ENCODE measurements at regions not wholly inside any gene's neighbourhood (a gene's known extent, or its start where the extent isn't known, plus 50 kb on each side); places are given as distances from the start of the nearest gene placed in this dataset.

GRCh38 chr20:40542065-40542464, 147.0 kb downstream of the MAFB start:
- Mint-ChIP-seq H3K4me1 (ENCODE audit: low read depth) (no peaks in the 10 kb centered on the region), H3K9me3 (no peaks in the 10 kb centered on the region), H3K36me3 (ENCODE audit: low read depth) (no peaks in the 10 kb centered on the region), H3K27me3 (peaks cover 2% of the 10 kb centered on the region), H3K4me3 (no peak overlapping the region), H3K27ac (no peak overlapping the region)
- no peak for DNase-seq

- Mint-ChIP-seq H3K36me3 (ENCODE audit: low read depth) (no peaks in the 10 kb centered on the region), H3K27me3 (peaks cover 5% of the 10 kb centered on the region), H3K27ac (no peak overlapping the region), H3K4me3 (no peak overlapping the region), H3K9me3 (no peaks in the 10 kb centered on the region), H3K4me1 (ENCODE audit: low read depth) (no peaks in the 10 kb centered on the region)
- DNase-seq = no peak
Measured at GRCh38 chr20:40540166-40540565, 148.9 kb downstream of the MAFB start.

GRCh38 chr20:40538131-40538530, 150.9 kb downstream of the MAFB start:
- no peak for DNase-seq
- H3K27me3 Mint-ChIP-seq = peaks cover 3% of the 10 kb centered on the region
- no peaks in the 10 kb centered on the region for H3K4me1 Mint-ChIP-seq (ENCODE audit: low read depth)
- H3K36me3 Mint-ChIP-seq (ENCODE audit: low read depth) = no peaks in the 10 kb centered on the region
- H3K4me3 Mint-ChIP-seq = no peak overlapping the region
- no peak overlapping the region for H3K27ac Mint-ChIP-seq
- no peaks in the 10 kb centered on the region for H3K9me3 Mint-ChIP-seq

GRCh38 chr20:40536808-40537207, 152.2 kb downstream of the MAFB start:
- peaks cover 13% of the 10 kb centered on the region for H3K9me3 Mint-ChIP-seq
- H3K27me3 Mint-ChIP-seq = peaks cover 3% of the 10 kb centered on the region
- H3K4me1 Mint-ChIP-seq (ENCODE audit: low read depth) = no peaks in the 10 kb centered on the region
- no peak overlapping the region for H3K27ac Mint-ChIP-seq
- no peak for DNase-seq
- no peaks in the 10 kb centered on the region for H3K36me3 Mint-ChIP-seq (ENCODE audit: low read depth)
- no peak overlapping the region for H3K4me3 Mint-ChIP-seq

GRCh38 chr20:40535816-40536215, 153.2 kb downstream of the MAFB start:
- no peak overlapping the region for H3K4me3 Mint-ChIP-seq
- DNase-seq = no peak
- H3K27me3 Mint-ChIP-seq = peaks cover 3% of the 10 kb centered on the region
- no peaks in the 10 kb centered on the region for H3K36me3 Mint-ChIP-seq (ENCODE audit: low read depth)
- no peak overlapping the region for H3K27ac Mint-ChIP-seq
- no peaks in the 10 kb centered on the region for H3K4me1 Mint-ChIP-seq (ENCODE audit: low read depth)
- peaks cover 18% of the 10 kb centered on the region for H3K9me3 Mint-ChIP-seq

GRCh38 chr20:40532103-40532502, 156.9 kb downstream of the MAFB start:
- H3K36me3 Mint-ChIP-seq (ENCODE audit: low read depth) = no peaks in the 10 kb centered on the region
- peaks cover 23% of the 10 kb centered on the region for H3K9me3 Mint-ChIP-seq
- no peak for DNase-seq
- H3K27me3 Mint-ChIP-seq = peaks cover 8% of the 10 kb centered on the region
- H3K4me1 Mint-ChIP-seq (ENCODE audit: low read depth) = no peaks in the 10 kb centered on the region
- H3K27ac Mint-ChIP-seq = no peak overlapping the region
- H3K4me3 Mint-ChIP-seq = no peak overlapping the region

GRCh38 chr20:40525351-40525750, 163.7 kb downstream of the MAFB start:
- Mint-ChIP-seq H3K9me3 (peaks cover under 1% of the 10 kb centered on the region), H3K4me3 (no peak overlapping the region), H3K27me3 (peaks cover 15% of the 10 kb centered on the region), H3K36me3 (ENCODE audit: low read depth) (no peaks in the 10 kb centered on the region), H3K4me1 (ENCODE audit: low read depth) (no peaks in the 10 kb centered on the region), H3K27ac (no peak overlapping the region)
- DNase-seq = no peak

GRCh38 chr20:40524071-40524470, 165.0 kb downstream of the MAFB start:
- DNase-seq = no peak
- no peaks in the 10 kb centered on the region for H3K36me3 Mint-ChIP-seq (ENCODE audit: low read depth)
- no peaks in the 10 kb centered on the region for H3K9me3 Mint-ChIP-seq
- H3K4me3 Mint-ChIP-seq = no peak overlapping the region
- H3K4me1 Mint-ChIP-seq (ENCODE audit: low read depth) = no peaks in the 10 kb centered on the region
- H3K27me3 Mint-ChIP-seq = peaks cover 15% of the 10 kb centered on the region
- no peak overlapping the region for H3K27ac Mint-ChIP-seq

GRCh38 chr20:40522405-40522804, 166.6 kb downstream of the MAFB start:
- H3K9me3 Mint-ChIP-seq = no peaks in the 10 kb centered on the region
- H3K4me3 Mint-ChIP-seq = no peak overlapping the region
- no peaks in the 10 kb centered on the region for H3K36me3 Mint-ChIP-seq (ENCODE audit: low read depth)
- H3K27ac Mint-ChIP-seq = no peak overlapping the region
- no peak for DNase-seq
- H3K4me1 Mint-ChIP-seq (ENCODE audit: low read depth) = no peaks in the 10 kb centered on the region
- peaks cover 13% of the 10 kb centered on the region for H3K27me3 Mint-ChIP-seq

- no peaks in the 10 kb centered on the region for H3K4me1 Mint-ChIP-seq (ENCODE audit: low read depth)
- H3K4me3 Mint-ChIP-seq = no peak overlapping the region
- H3K36me3 Mint-ChIP-seq (ENCODE audit: low read depth) = no peaks in the 10 kb centered on the region
- H3K27ac Mint-ChIP-seq = no peak overlapping the region
- H3K27me3 Mint-ChIP-seq = peaks cover 10% of the 10 kb centered on the region
- H3K9me3 Mint-ChIP-seq = no peaks in the 10 kb centered on the region
- no peak for DNase-seq
Measured at GRCh38 chr20:40521962-40522361, 167.1 kb downstream of the MAFB start.

- Mint-ChIP-seq H3K27me3 (peaks cover 14% of the 10 kb centered on the region), H3K27ac (no peak overlapping the region), H3K4me3 (no peak overlapping the region), H3K9me3 (no peaks in the 10 kb centered on the region), H3K4me1 (ENCODE audit: low read depth) (no peaks in the 10 kb centered on the region), H3K36me3 (ENCODE audit: low read depth) (no peaks in the 10 kb centered on the region)
- no peak for DNase-seq
Measured at GRCh38 chr20:40519918-40520317, 169.1 kb downstream of the MAFB start.

- no peak overlapping the region for H3K4me3 Mint-ChIP-seq
- H3K9me3 Mint-ChIP-seq = no peaks in the 10 kb centered on the region
- H3K27me3 Mint-ChIP-seq = peaks cover 7% of the 10 kb centered on the region
- H3K27ac Mint-ChIP-seq = no peak overlapping the region
- DNase-seq = no peak
- H3K36me3 Mint-ChIP-seq (ENCODE audit: low read depth) = no peaks in the 10 kb centered on the region
- H3K4me1 Mint-ChIP-seq (ENCODE audit: low read depth) = no peaks in the 10 kb centered on the region
Measured at GRCh38 chr20:40512994-40513393, 176.0 kb downstream of the MAFB start.

GRCh38 chr20:40512591-40512990, 176.4 kb downstream of the MAFB start:
- Mint-ChIP-seq H3K4me3 (no peak overlapping the region), H3K36me3 (ENCODE audit: low read depth) (no peaks in the 10 kb centered on the region), H3K27me3 (peaks cover 7% of the 10 kb centered on the region), H3K27ac (no peak overlapping the region), H3K4me1 (ENCODE audit: low read depth) (no peaks in the 10 kb centered on the region), H3K9me3 (no peaks in the 10 kb centered on the region)
- DNase-seq = no peak

- no peaks in the 10 kb centered on the region for H3K4me1 Mint-ChIP-seq (ENCODE audit: low read depth)
- no peaks in the 10 kb centered on the region for H3K9me3 Mint-ChIP-seq
- no peak overlapping the region for H3K27ac Mint-ChIP-seq
- no peak overlapping the region for H3K4me3 Mint-ChIP-seq
- no peak for DNase-seq
- peaks cover 5% of the 10 kb centered on the region for H3K27me3 Mint-ChIP-seq
- H3K36me3 Mint-ChIP-seq (ENCODE audit: low read depth) = no peaks in the 10 kb centered on the region
Measured at GRCh38 chr20:40511478-40511877, 177.6 kb downstream of the MAFB start.

- H3K4me3 Mint-ChIP-seq = no peak overlapping the region
- H3K4me1 Mint-ChIP-seq (ENCODE audit: low read depth) = no peaks in the 10 kb centered on the region
- no peaks in the 10 kb centered on the region for H3K36me3 Mint-ChIP-seq (ENCODE audit: low read depth)
- H3K9me3 Mint-ChIP-seq = no peaks in the 10 kb centered on the region
- DNase-seq = no peak
- no peak overlapping the region for H3K27ac Mint-ChIP-seq
- peaks cover 3% of the 10 kb centered on the region for H3K27me3 Mint-ChIP-seq
Measured at GRCh38 chr20:40510622-40511021, 178.4 kb downstream of the MAFB start.

GRCh38 chr20:40508821-40509220, 180.2 kb downstream of the MAFB start:
- Mint-ChIP-seq H3K27ac (no peak overlapping the region), H3K27me3 (peaks cover 3% of the 10 kb centered on the region), H3K9me3 (no peaks in the 10 kb centered on the region), H3K4me3 (no peak overlapping the region), H3K36me3 (ENCODE audit: low read depth) (no peaks in the 10 kb centered on the region), H3K4me1 (ENCODE audit: low read depth) (no peaks in the 10 kb centered on the region)
- DNase-seq = no peak
